ENCODE measurements at regions not wholly inside any gene's neighbourhood (a gene's known extent, or its start where the extent isn't known, plus 50 kb on each side); places are given as distances from the start of the nearest gene placed in this dataset.

DNA sequence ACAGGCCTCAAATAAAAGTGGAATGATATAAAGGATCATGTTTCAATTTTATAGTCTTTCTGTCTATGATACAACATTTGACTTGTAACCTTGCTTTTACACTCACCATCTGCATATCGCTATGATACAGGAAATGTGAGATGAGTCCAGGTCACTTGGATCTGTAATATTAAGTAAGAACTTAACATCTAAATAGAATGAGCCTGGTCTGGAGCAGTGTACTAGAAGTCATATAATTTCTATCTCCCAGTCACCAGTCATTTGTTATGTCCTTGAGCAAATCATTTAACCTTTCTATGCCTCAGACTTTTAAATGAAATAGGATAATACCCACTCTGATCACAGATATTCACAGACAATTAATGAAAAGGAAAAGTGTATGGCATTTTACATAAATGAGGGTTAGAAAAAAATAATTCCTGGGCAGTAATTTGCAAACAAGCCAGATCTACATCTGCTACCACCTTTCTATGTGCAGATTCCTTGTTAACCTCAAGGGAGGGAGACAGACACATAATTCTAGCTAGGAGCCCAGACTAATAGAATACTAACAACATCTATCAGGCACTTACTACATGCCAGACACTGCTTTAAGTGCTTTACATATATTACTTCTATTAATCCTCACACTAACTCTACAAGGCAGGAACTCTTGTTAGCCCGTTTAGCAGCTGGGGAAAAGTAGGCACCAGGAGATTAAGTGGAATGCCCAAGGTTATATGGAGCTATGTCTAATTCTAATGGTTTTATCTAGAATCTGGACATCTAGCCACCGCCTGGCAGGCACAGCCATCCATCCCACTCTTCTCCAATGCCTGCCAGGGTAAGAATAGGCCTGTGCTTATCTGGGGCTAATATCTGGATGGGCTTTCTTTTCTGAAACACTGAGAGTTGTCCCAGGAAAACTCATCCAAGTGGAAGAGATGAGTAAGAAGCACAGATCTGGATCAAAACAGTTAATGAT is 313.6 kb upstream of the CDH20 start:
- no peak for TF ChIP-seq POLR2AphosphoS5 (IDR thresholded peaks at IDR 0.05; ENCODE audit: control insufficient read depth, insufficient read depth, low read depth, low read length)
- no peak for TF ChIP-seq RCOR1 (IDR thresholded peaks at IDR 0.05; ENCODE audit: borderline replicate concordance in 1 of 2, low read depth in 2 of 2, low read length in 2 of 2)
- TF ChIP-seq, protein P1, sequence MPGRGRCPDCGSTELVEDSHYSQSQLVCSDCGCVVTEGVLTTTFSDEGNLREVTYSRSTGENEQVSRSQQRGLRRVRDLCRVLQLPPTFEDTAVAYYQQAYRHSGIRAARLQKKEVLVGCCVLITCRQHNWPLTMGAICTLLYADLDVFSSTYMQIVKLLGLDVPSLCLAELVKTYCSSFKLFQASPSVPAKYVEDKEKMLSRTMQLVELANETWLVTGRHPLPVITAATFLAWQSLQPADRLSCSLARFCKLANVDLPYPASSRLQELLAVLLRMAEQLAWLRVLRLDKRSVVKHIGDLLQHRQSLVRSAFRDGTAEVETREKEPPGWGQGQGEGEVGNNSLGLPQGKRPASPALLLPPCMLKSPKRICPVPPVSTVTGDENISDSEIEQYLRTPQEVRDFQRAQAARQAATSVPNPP (IDR thresholded peaks at IDR 0.05; ENCODE audit: borderline replicate concordance, insufficient read depth, insufficient read length), result no peak
- TF ChIP-seq NR3C1 (CRISPR knock-in tag; IDR thresholded peaks at IDR 0.05), result no peak
- TF ChIP-seq JUND (IDR thresholded peaks at IDR 0.05; ENCODE audit: borderline replicate concordance, low read depth, low read length), result no peak
- no peak for TF ChIP-seq JUND (tag; IDR thresholded peaks at IDR 0.05; ENCODE audit: borderline replicate concordance, low read depth, low read length)
- TF ChIP-seq CHCHD3 (CRISPR knock-in tag; IDR thresholded peaks at IDR 0.05), result no peak
- no peak for TF ChIP-seq BDP1 (IDR thresholded peaks at IDR 0.05; ENCODE audit: insufficient read depth, insufficient read length)
- no peak for TF ChIP-seq DNMT1 (IDR thresholded peaks at IDR 0.05)
- no peak for TF ChIP-seq POLR3A (IDR thresholded peaks at IDR 0.05; ENCODE audit: borderline replicate concordance, extremely low read depth, insufficient read depth, insufficient read length)
